Coronary artery (tissue), 2 donors: ENCODE measurements at regions not wholly inside any gene's neighbourhood (a gene's known extent, or its start where the extent isn't known, plus 50 kb on each side); places are given as distances from the start of the nearest gene placed in this dataset.

ENCODE experiments used
- DNase-seq: peaks from one replicate; pipeline ENCODE4 v3.0.0-alpha.2; 2017; ENCODE audit warnings: low spot score
- H3K27ac ChIP-seq, 2 donors: fragments of 200-600 bp; sonication (generic); one replicate each; pipeline ENCODE4 v1.5.1; 2016 to 2019
- H3K4me3 ChIP-seq: fragments of 200-600 bp; sonication (generic); 2 replicates; pipeline ENCODE4 v1.5.1; 2016; ENCODE audit warnings: mild to moderate bottlenecking, moderate library complexity
- CTCF ChIP-seq: fragments of 200-600 bp; sonication (generic); IDR thresholded peaks from one replicate; pipeline ENCODE4 v1.5.1; 2019; ENCODE audit warnings: antibody characterized with exemption

DNA sequence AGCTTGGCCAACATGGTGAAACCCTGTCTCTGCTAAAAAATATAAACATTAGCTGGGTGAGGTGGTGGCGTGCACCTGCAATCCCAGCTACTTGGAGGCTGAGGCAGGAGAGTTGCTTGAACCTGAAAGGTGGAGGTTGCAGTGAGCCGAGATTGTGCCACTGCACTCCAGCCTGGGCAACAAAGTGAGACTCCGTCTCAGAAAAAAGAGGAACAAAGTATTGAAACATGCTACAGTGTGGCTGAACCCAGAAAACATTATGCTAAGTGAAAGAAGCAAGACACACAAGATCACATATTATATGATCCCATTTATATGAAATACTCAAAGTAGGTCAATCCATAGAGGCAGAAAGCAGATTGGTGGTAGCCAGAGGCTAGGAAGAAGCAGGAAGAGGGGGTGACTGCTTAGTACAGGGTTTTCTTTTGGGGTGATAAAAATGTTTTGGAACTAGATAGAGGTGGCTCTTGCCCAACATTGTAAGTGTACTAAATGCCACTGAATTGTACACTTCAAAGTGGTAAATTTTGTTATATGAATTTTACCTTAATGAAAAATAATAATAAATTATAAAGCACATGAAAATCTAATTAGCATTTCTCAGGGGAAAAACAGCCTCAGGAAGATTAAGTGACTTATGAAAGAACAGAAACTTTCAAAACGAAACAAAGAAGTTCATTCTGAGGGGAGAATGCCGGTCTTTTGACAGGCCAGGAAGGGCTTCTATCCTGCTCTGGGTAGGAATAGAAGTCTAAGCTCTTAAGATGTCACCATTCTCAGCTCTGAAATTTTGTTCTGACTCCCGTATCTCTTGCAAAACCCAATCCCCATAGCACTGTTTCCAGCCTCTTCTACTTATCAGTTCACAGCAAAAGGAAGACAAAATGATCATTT lies 161.1 kb upstream of the TBCA start:
- H3K4me3 ChIP-seq = no peak overlapping the region
- H3K27ac ChIP-seq = no peak overlapping the region
- no peak for DNase-seq
- no peak for TF ChIP-seq CTCF

DNA sequence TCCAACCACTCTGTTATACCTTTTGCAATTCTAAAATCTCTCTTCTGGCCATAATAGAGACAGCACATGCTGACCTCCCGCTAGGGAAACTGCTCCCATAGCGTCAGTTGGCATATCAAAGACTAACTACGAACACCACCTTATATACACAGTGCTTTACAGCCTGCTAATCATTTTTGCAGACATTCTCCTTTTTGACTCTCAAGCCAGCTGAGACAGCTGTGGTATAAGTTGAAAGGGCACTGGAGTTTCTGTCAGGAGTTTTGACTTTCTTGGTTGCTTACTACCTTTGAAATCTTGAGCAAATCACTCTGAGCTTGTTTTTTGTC lies 160.2 kb upstream of the TBCA start:
- no peak for TF ChIP-seq CTCF
- Histone ChIP-seq H3K27ac (no peak overlapping the region), H3K4me3 (no peak overlapping the region)
- DNase-seq = no peak

GRCh38 chr5:77935506-77936364 lies 159.6 kb upstream of the TBCA start:
- TF ChIP-seq CTCF = no peak
- H3K27ac ChIP-seq = no peak overlapping the region
- no peak overlapping the region for H3K4me3 ChIP-seq
- no peak for DNase-seq

GRCh38 chr5:77928776-77929300 lies 152.7 kb upstream of the TBCA start:
- H3K27ac ChIP-seq = no peak overlapping the region
- no peak overlapping the region for H3K4me3 ChIP-seq
- TF ChIP-seq CTCF = no peak

DNA sequence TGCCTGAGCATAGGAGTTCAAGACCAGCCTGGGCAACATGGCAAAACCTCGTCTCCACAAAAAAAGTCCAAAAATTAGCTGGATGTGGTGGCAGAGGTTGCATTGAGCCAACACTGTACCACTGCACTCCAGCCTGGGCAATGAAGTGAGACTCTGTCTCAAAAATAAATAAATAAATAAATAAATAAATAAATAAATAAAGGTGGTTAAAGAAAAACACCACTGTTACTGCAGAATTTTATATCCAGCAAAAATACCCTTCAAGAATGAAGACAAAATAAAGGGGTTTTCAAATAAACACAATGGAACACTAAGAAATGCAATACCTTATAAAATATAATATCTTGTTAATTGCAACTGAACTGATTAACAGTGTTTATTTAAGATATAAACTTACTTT lies 150.2 kb upstream of the TBCA start:
- Histone ChIP-seq H3K4me3 (no peak overlapping the region), H3K27ac (no peak overlapping the region)
- DNase-seq = no peak
- no peak for TF ChIP-seq CTCF

More at GRCh38 chr5:77928776-77929300, 152.7 kb upstream of the TBCA start:
- DNase-seq = no peak

GRCh38 chr5:77925503-77925902 lies 149.4 kb upstream of the TBCA start:
- TF ChIP-seq CTCF = no peak
- no peak for DNase-seq
- Histone ChIP-seq H3K4me3 (no peak overlapping the region), H3K27ac (no peak overlapping the region)
